ENCODE measurements at regions not wholly inside any gene's neighbourhood (a gene's known extent, or its start where the extent isn't known, plus 50 kb on each side); places are given as distances from the start of the nearest gene placed in this dataset.

DNA sequence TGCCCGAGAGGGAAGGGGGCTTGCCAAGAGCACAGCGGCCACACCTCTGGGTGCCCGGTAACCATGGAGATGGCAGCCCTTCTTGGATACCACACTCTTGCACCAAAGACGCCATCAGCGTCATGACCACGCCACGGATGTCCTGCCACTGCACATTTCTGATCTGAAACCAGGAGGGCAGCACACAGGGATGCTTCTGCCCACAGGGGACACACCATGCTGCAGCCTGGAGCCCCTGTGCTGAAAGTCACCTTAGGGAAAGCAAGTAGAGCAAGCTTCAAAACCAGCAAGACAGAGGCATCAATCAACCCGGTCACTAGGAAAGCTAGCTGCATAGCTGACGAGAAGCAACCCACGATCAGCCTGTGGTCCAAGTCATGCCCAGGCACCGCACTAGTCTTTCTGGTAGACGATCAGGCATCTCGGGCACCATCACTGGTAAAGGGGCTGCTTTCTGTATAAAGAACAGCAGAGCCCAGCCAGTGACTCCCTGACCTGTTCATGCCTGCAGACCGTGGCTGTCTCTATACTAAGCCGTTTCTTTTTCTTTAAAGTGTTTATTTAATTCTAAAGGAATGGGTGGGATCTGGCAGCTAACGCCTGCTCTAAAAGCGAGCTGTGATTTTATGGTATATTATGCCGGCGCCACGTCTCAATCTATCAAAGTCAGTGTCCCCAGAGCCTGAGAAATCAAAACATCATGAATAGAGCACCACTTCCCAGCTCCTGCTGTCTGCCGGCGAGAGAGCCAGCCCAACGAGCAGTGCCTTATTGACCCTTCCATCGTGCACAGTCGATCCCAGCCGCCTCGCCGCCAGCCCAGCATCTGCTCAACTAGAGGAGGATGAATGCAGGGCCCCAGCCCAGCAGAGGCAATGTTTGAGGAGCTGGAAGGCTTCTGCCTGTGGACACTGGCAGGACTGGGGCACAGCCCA lies 244.7 kb downstream of the RBFOX3 start (continued):
- TF ChIP-seq, protein P1, sequence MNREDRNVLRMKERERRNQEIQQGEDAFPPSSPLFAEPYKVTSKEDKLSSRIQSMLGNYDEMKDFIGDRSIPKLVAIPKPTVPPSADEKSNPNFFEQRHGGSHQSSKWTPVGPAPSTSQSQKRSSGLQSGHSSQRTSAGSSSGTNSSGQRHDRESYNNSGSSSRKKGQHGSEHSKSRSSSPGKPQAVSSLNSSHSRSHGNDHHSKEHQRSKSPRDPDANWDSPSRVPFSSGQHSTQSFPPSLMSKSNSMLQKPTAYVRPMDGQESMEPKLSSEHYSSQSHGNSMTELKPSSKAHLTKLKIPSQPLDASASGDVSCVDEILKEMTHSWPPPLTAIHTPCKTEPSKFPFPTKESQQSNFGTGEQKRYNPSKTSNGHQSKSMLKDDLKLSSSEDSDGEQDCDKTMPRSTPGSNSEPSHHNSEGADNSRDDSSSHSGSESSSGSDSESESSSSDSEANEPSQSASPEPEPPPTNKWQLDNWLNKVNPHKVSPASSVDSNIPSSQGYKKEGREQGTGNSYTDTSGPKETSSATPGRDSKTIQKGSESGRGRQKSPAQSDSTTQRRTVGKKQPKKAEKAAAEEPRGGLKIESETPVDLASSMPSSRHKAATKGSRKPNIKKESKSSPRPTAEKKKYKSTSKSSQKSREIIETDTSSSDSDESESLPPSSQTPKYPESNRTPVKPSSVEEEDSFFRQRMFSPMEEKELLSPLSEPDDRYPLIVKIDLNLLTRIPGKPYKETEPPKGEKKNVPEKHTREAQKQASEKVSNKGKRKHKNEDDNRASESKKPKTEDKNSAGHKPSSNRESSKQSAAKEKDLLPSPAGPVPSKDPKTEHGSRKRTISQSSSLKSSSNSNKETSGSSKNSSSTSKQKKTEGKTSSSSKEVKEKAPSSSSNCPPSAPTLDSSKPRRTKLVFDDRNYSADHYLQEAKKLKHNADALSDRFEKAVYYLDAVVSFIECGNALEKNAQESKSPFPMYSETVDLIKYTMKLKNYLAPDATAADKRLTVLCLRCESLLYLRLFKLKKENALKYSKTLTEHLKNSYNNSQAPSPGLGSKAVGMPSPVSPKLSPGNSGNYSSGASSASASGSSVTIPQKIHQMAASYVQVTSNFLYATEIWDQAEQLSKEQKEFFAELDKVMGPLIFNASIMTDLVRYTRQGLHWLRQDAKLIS (CRISPR knock-in tag; IDR thresholded peaks at IDR 0.05; ENCODE audit: borderline replicate concordance), result no peak
- TF ChIP-seq JUN (CRISPR knock-in tag; IDR thresholded peaks at IDR 0.05) (no peak), ZNF396 (CRISPR knock-in tag; IDR thresholded peaks at IDR 0.05; ENCODE audit: borderline replicate concordance) (no peak)
- TF ChIP-seq, protein P2, sequence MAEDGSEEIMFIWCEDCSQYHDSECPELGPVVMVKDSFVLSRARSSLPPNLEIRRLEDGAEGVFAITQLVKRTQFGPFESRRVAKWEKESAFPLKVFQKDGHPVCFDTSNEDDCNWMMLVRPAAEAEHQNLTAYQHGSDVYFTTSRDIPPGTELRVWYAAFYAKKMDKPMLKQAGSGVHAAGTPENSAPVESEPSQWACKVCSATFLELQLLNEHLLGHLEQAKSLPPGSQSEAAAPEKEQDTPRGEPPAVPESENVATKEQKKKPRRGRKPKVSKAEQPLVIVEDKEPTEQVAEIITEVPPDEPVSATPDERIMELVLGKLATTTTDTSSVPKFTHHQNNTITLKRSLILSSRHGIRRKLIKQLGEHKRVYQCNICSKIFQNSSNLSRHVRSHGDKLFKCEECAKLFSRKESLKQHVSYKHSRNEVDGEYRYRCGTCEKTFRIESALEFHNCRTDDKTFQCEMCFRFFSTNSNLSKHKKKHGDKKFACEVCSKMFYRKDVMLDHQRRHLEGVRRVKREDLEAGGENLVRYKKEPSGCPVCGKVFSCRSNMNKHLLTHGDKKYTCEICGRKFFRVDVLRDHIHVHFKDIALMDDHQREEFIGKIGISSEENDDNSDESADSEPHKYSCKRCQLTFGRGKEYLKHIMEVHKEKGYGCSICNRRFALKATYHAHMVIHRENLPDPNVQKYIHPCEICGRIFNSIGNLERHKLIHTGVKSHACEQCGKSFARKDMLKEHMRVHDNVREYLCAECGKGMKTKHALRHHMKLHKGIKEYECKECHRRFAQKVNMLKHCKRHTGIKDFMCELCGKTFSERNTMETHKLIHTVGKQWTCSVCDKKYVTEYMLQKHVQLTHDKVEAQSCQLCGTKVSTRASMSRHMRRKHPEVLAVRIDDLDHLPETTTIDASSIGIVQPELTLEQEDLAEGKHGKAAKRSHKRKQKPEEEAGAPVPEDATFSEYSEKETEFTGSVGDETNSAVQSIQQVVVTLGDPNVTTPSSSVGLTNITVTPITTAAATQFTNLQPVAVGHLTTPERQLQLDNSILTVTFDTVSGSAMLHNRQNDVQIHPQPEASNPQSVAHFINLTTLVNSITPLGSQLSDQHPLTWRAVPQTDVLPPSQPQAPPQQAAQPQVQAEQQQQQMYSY (CRISPR knock-in tag; IDR thresholded peaks at IDR 0.05), result no peak

DNA sequence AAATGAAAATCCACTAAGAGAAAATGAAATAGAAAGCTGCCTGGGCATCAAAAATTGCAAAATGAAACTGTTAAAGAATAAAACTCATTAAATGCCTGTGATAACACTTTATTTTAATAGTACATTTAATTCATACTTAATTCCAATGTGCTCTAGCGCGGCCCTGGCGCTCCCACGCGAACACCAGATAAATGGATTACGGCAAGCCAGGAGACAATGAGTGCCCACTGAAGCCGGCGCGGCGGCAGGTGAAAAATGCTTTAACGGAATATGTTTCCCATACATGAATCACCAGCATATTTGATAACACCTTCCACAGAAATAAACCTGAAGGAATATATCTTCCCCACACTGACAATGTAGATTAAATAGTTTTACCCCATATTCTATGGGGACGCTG lies 245.5 kb downstream of the RBFOX3 start:
- H3K9me3 Mint-ChIP-seq, result no peaks in the 10 kb centered on the region; the same call in 1 of the 2 replicates
- POLR2A ChIA-PET, result no interaction called here
- no peaks in the 10 kb centered on the region for H3K4me1 Mint-ChIP-seq
- H3K4me3 Mint-ChIP-seq, result no peak overlapping the region
- DNase-seq (ENCODE audit: low spot score) (no peak), ATAC-seq (no peak)
- CTCF ChIA-PET, result interaction anchor here (1.3 to 1.4 kb wide), 2 partner anchors 23 to 323 kb away, joined by 3 to 5 read pairs; no protein-coding TSS in a partner anchor
- H3K36me3 Mint-ChIP-seq, result no peaks in the 10 kb centered on the region
- TF ChIP-seq FOXP1 (CRISPR knock-in tag; IDR thresholded peaks at IDR 0.05; ENCODE audit: borderline replicate concordance), result no peak
- TF ChIP-seq NR3C1 (CRISPR knock-in tag; conservative IDR thresholded peaks at IDR 0.05; ENCODE audit: low read depth), result no peak
- TF ChIP-seq SMAD3 (CRISPR knock-in tag; IDR thresholded peaks at IDR 0.05; ENCODE audit: borderline replicate concordance), result no peak
- TF ChIP-seq, protein P3, sequence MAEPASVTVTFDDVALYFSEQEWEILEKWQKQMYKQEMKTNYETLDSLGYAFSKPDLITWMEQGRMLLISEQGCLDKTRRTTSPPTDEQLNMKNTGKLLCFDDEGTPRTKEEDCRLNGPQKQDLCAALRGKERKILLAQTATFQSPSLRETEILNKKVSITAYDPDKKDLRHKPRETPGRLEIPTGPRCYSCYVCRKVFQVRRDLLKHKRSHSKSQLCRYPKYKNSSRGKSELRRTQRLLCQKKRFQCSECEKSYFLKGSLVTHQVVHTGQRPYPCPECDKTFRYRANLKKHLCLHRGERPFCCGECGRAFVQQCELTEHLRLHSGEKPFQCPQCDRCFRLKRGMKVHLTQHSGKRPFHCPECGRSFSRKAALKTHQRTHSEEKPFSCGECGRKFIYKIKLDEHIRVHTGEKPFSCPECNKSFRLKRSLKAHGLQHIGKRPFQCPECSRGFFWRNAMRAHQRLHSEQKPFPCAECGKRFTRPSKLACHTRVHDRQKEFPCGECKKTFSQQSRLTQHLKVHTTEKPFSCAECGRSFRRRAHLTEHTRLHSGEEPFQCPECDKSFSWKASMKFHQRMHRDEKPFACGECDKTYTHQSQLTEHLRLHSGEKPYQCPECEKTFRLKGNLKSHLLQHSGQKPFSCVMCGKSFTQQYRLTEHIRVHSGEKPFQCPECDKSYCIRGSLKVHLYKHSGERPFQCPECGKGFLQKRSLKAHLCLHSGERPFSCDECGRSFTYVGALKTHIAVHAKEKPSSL (CRISPR knock-in tag; conservative IDR thresholded peaks at IDR 0.05), result no peak
- H3K27ac Mint-ChIP-seq, result no peak overlapping the region
- H3K27me3 Mint-ChIP-seq (ENCODE audit: low read depth), result no peaks in the 10 kb centered on the region

DNA sequence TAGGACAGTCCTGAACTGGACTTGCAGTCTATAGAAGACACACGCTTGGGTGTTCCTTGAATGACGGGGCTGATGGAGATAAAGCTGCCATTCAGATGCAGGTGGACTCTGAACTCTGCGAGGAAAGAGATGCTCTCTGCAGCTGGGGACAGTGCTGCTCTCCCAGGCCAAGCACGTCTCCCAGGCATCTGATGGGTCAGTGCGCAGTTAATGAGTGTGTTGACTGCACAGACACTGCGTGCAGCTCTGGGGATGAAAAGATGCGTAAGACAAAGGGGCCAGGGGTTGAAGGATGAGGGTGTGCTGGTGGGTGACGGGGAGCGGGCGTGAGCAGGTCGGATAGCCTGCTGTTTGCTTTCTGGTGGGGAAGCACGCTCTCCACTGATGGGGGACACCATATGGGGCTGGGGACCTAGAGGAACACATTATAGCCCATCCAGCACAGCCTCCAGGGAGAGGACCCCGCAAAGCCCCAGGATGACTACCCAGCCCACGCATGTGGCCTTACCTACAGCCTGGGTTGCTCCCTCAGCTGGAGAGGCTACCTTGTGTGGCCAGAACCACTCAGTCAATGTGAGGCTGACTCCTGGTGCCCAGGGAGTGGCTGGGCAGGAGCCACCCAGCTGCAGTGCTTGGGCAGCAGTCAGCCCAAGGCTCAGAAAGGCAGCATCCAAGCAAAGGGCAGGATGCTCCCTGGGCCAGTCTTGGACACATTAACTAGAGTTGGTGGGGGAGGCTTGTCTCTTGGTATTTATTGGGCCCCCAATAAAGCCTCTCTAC lies 246.3 kb downstream of the RBFOX3 start:
- ChIA-PET CTCF (no interaction called here), POLR2A (no interaction called here)
- Mint-ChIP-seq H3K27ac (no peak overlapping the region), H3K9me3 (no peaks in the 10 kb centered on the region), H3K36me3 (no peaks in the 10 kb centered on the region), H3K4me3 (no peak overlapping the region), H3K4me1 (no peaks in the 10 kb centered on the region), H3K27me3 (ENCODE audit: low read depth) (no peaks in the 10 kb centered on the region)
- DNase-seq (ENCODE audit: low spot score), result no peak
- no peak for TF ChIP-seq OVOL2 (CRISPR knock-in tag; IDR thresholded peaks at IDR 0.05; ENCODE audit: borderline replicate concordance)
- TF ChIP-seq ELF4 (CRISPR knock-in tag; IDR thresholded peaks at IDR 0.05; ENCODE audit: low read depth), result no peak
- ATAC-seq, result no peak

Measured in WTC11 (cell line).